GM23338 (cell line): ENCODE measurements at regions not wholly inside any gene's neighbourhood (a gene's known extent, or its start where the extent isn't known, plus 50 kb on each side); places are given as distances from the start of the nearest gene placed in this dataset.

Source experiments
- ATAC-seq: fragments of 200-7000 bp; cut with Tn5 transposase; 3 replicates; pipeline ENCODE4 v1.9.1; 2020
- DNase-seq: peaks from one replicate; pipeline ENCODE4 v3.0.0-alpha.2; 2015; ENCODE audit warnings: low spot score
- H2AFZ ChIP-seq: fragments of 200-600 bp; sonication (generic); 2 replicates; pipeline ENCODE4 v1.8.0; 2016; ENCODE audit warnings: antibody characterized with exemption, mild to moderate bottlenecking, moderate library complexity
- H3F3A ChIP-seq: fragments of 200-600 bp; sonication (generic); replicated peaks from 2 replicates; pipeline ENCODE4 v1.8.0; 2017; ENCODE audit warnings: antibody characterized with exemption, mixed run types, low read depth
- H3K27ac ChIP-seq: fragments of 200-600 bp; sonication (generic); 2 replicates; pipeline ENCODE4 v1.6.1; 2016; ENCODE audit warnings: low read depth
- H3K27me3 ChIP-seq: fragments of 200-600 bp; sonication (generic); 2 replicates; pipeline ENCODE4 v1.8.0; 2016; ENCODE audit warnings: mild to moderate bottlenecking, mixed run types, moderate library complexity; ENCODE audit not compliant: insufficient read depth
- H3K36me3 ChIP-seq: fragments of 200-600 bp; sonication (generic); 2 replicates; pipeline ENCODE4 v1.8.0; 2016; ENCODE audit warnings: mild to moderate bottlenecking; ENCODE audit not compliant: insufficient read depth
- H3K4me1 ChIP-seq: fragments of 200-600 bp; sonication (generic); 2 replicates; pipeline ENCODE4 v1.8.0; 2016; ENCODE audit warnings: mild to moderate bottlenecking, moderate library complexity; ENCODE audit not compliant: insufficient read depth
- H3K4me2 ChIP-seq: fragments of 200-600 bp; sonication (generic); 2 replicates; pipeline ENCODE4 v1.7.1; 2017; ENCODE audit warnings: mixed run types
- H3K4me3 ChIP-seq: fragments of 200-600 bp; sonication (generic); 2 replicates; pipeline ENCODE4 v1.6.1; 2016; ENCODE audit warnings: mixed run types
- H3K79me2 ChIP-seq: fragments of 200-600 bp; sonication (generic); replicated peaks from 2 replicates; pipeline ENCODE4 v1.8.0; 2017; ENCODE audit warnings: mild to moderate bottlenecking; ENCODE audit not compliant: insufficient read depth
- H3K9me2 ChIP-seq: fragments of 200-600 bp; sonication (generic); 2 replicates; pipeline ENCODE4 v1.8.0; 2017; ENCODE audit not compliant: insufficient read depth
- H4K20me1 ChIP-seq: fragments of 200-600 bp; sonication (generic); replicated peaks from 2 replicates; pipeline ENCODE4 v1.8.0; 2017; ENCODE audit warnings: mild to moderate bottlenecking; ENCODE audit not compliant: insufficient read depth
- H3K27ac Mint-ChIP-seq: 2 replicates; pipeline ENCODE4 v1.8.0; 2020; ENCODE audit warnings: inconsistent platforms, mild to moderate bottlenecking, moderate library complexity, mixed read lengths
- H3K27me3 Mint-ChIP-seq: 3 replicates; pipeline ENCODE4 v1.8.0; 2022; ENCODE audit warnings: low read depth, mild to moderate bottlenecking, moderate library complexity, mixed read lengths, inconsistent platforms; ENCODE audit not compliant: insufficient read depth, poor library complexity
- H3K36me3 Mint-ChIP-seq: 3 replicates; pipeline ENCODE4 v1.8.0; 2021; ENCODE audit warnings: low read depth, mild to moderate bottlenecking, inconsistent platforms, moderate library complexity, mixed read lengths
- H3K4me1 Mint-ChIP-seq: 3 replicates; pipeline ENCODE4 v1.8.0; 2020; ENCODE audit warnings: mild to moderate bottlenecking, inconsistent platforms, mixed read lengths
- H3K4me3 Mint-ChIP-seq: 3 replicates; pipeline ENCODE4 v1.8.0; 2021; ENCODE audit warnings: moderate library complexity, mild to moderate bottlenecking, inconsistent platforms, mixed read lengths
- H3K9me3 Mint-ChIP-seq: 3 replicates; pipeline ENCODE4 v1.8.0; 2020; ENCODE audit warnings: moderate library complexity, mild to moderate bottlenecking, inconsistent platforms, mixed read lengths
- CTCF ChIP-seq, 2 experiments: fragments of 200-600 bp in 1 of 2; sonication (generic) in 1 of 2; conservative IDR thresholded peaks; 2 replicates each; pipeline versions ENCODE4 v1.5.1 to v1.6.1; 2016 to 2017; ENCODE audit warnings: antibody characterized with exemption in 2 of 2, low read depth in 2 of 2, mild to moderate bottlenecking in 2 of 2, moderate library complexity in 1 of 2
- EZH2phosphoT487 ChIP-seq: fragments of 200-600 bp; sonication (generic); IDR thresholded peaks from one replicate; pipeline ENCODE4 v1.8.1; 2018; ENCODE audit warnings: antibody characterized with exemption; ENCODE audit not compliant: unreplicated experiment
- JUNB ChIP-seq: IDR thresholded peaks from one replicate; pipeline ENCODE4 v1.6.1; 2016; ENCODE audit warnings: antibody characterized with exemption; ENCODE audit not compliant: unreplicated experiment
- STAT1 ChIP-seq: IDR thresholded peaks from one replicate; pipeline ENCODE4 v1.6.1; 2016; ENCODE audit warnings: antibody characterized with exemption; ENCODE audit not compliant: unreplicated experiment
- ZNF331 ChIP-seq: fragments of 250-450 bp; sonication (Bioruptor Pico); IDR thresholded peaks from 2 replicates; pipeline ENCODE4 v1.5.0; 2020; ENCODE audit warnings: low read depth, mild to moderate bottlenecking, moderate library complexity
- ZNF462 ChIP-seq: fragments of 250-450 bp; sonication (Bioruptor Pico); IDR thresholded peaks from 2 replicates; pipeline ENCODE4 v1.5.0; 2020; ENCODE audit warnings: mild to moderate bottlenecking, moderate library complexity
- TF ChIP-seq, protein P1 (sequence below): IDR thresholded peaks from 2 replicates; pipeline ENCODE4 v1.6.1; 2016; ENCODE audit warnings: antibody characterized with exemption

DNA sequence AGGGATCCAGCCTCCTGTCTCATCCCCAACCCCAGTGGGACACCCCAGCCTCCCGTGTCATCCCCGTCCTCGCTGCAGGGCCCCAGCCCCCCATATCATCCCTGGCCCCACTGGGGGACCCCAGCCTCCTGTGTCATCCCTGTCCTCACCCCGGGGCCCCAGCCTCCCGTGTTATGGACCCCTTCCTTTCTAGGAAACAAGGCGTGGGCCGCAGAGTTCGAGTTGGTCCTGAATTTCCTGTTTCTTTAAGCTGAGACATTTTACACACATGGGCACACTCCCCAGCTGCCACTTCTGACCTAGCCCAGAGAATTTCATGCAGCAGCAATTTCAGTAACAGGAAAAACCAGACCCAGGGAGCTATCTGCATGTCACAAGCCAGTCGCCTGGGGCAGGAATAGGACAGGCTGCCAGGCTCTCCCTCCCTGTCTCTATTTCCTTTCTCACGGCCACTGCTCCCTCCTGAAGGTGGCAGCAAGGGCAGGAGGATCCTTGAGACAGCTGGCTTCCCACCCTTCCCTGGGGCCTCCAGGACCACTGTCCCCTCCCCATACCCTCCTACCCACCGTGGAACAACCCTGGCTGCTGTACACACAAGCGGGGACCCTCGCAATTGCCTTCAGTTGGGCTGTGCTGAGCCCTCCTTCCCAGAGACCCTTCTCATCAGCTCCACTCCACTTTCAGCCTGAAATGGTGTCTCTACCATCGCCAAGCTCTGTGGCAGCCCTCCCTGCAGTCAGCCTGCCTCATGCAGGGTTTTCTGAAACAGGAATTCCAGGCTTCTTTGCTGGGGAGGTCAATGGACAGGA lies 141.9 kb upstream of the ID2 start:
- H3K4me3 ChIP-seq = no peak overlapping the region
- ATAC-seq = peak; percentile 27
- no peaks in the 10 kb centered on the region for H3K27me3 ChIP-seq
- Mint-ChIP-seq H3K4me3 (no peak overlapping the region), H3K27ac (no peak overlapping the region), H3K36me3 (peaks cover 3% of the 10 kb centered on the region; the same call in 1 of the 3 replicates), H3K9me3 (no peaks in the 10 kb centered on the region), H3K27me3 (peaks cover 9% of the 10 kb centered on the region), H3K4me1 (peaks cover 3% of the 10 kb centered on the region; the same call in 2 of the 3 replicates)
- H4K20me1 ChIP-seq = no peaks in the 10 kb centered on the region
- no peaks in the 10 kb centered on the region for H3K36me3 ChIP-seq
- peak; percentile 21 for DNase-seq
- H3K27ac ChIP-seq = no peak overlapping the region
- no peaks in the 10 kb centered on the region for H3F3A ChIP-seq
- TF ChIP-seq EZH2phosphoT487 = no peak
- peak in 1 of 2 experiments; percentile 44; a peak in 2 of 4 replicates for TF ChIP-seq CTCF (conservative IDR thresholded peaks at IDR 0.05; ENCODE audit: low read depth in 2 of 2)
- no peak for TF ChIP-seq JUNB
- TF ChIP-seq STAT1 = no peak
- H3K4me2 ChIP-seq = no peak overlapping the region
- H2AFZ ChIP-seq = peak overlapping the region; percentile 56; the same call in 1 of the 2 replicates
- no peaks in the 10 kb centered on the region for H3K79me2 ChIP-seq
- H3K9me2 ChIP-seq = no peaks in the 10 kb centered on the region
- H3K4me1 ChIP-seq = no peaks in the 10 kb centered on the region

DNA sequence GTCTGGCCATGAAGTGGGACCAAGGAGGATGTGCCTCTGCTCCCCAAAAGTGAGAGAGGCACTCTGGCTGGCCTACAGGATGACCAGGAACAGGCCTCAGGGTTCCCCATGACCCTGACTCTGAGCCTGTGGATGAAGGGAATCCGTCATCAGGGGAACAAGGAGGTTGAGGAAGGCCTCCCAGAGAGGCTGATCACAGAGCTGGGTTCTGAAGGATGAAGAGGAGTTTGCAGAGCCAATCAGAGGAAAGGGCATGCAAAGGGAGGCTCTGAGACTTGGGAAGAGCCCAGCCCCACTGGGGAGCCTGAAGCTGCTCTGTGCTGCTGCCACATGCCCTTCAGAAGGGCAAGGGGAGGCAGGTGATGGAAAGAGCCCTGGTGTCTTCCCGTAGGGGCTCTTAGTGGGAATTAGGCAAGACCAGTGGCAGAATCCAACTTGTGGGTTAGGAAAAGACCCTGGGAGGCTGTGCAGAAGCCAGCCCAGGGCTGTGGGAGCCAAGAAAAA lies 141.3 kb upstream of the ID2 start:
- H4K20me1 ChIP-seq = no peaks in the 10 kb centered on the region
- no peaks in the 10 kb centered on the region for H3K36me3 ChIP-seq
- H3K79me2 ChIP-seq = no peaks in the 10 kb centered on the region
- H3K36me3 Mint-ChIP-seq = peaks cover 3% of the 10 kb centered on the region; the same call in 1 of the 3 replicates
- TF ChIP-seq, protein P1, sequence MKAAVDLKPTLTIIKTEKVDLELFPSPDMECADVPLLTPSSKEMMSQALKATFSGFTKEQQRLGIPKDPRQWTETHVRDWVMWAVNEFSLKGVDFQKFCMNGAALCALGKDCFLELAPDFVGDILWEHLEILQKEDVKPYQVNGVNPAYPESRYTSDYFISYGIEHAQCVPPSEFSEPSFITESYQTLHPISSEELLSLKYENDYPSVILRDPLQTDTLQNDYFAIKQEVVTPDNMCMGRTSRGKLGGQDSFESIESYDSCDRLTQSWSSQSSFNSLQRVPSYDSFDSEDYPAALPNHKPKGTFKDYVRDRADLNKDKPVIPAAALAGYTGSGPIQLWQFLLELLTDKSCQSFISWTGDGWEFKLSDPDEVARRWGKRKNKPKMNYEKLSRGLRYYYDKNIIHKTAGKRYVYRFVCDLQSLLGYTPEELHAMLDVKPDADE = no peak
- TF ChIP-seq JUNB (no peak), ZNF462 (CRISPR knock-in tag) (no peak), ZNF331 (CRISPR knock-in tag) (no peak)
- H3K4me1 ChIP-seq = no peaks in the 10 kb centered on the region
- no peak overlapping the region for H3K4me3 ChIP-seq
- H3K4me3 Mint-ChIP-seq = no peak overlapping the region
- H3K27me3 Mint-ChIP-seq = peaks cover 11% of the 10 kb centered on the region
- peaks cover 3% of the 10 kb centered on the region; the same call in 2 of the 3 replicates for H3K4me1 Mint-ChIP-seq
- H2AFZ ChIP-seq = peak overlapping the region; percentile 56; the same call in 1 of the 2 replicates
- DNase-seq (no peak), ATAC-seq (no peak)
- H3K4me2 ChIP-seq = no peak overlapping the region
- no peaks in the 10 kb centered on the region for H3K9me3 Mint-ChIP-seq
- no peaks in the 10 kb centered on the region for H3K27me3 ChIP-seq
- H3K27ac Mint-ChIP-seq = no peak overlapping the region
- H3F3A ChIP-seq = no peaks in the 10 kb centered on the region
- no peak overlapping the region for H3K27ac ChIP-seq
- no peaks in the 10 kb centered on the region for H3K9me2 ChIP-seq
